ENCODE measurements at regions not wholly inside any gene's neighbourhood (a gene's known extent, or its start where the extent isn't known, plus 50 kb on each side); places are given as distances from the start of the nearest gene placed in this dataset.

GRCh38 chr10:117442521-117442920 is 67.3 kb upstream of the PDZD8 start:
- Histone ChIP-seq H3K4me1 (ENCODE audit: control insufficient read depth, insufficient read depth, low read length) (0 out of 2 replicates have a peak, but pooled peaks cover 5% of the 10 kb centered on the region), H3K9ac (ENCODE audit: control insufficient read depth, insufficient read depth, low read length) (no peak overlapping the region), H3K79me2 (ENCODE audit: control insufficient read depth, insufficient read depth, low read length) (no peaks in the 10 kb centered on the region), H3K27me3 (replicated peaks in 1 of 2; ENCODE audit: control insufficient read depth in 2 of 2, insufficient read depth in 2 of 2, low read length in 1 of 2) (no peaks in the 10 kb centered on the region; a peak in 1 of 4 replicates), H3K9me3 (replicated peaks; ENCODE audit: control insufficient read depth, insufficient read depth, low read length) (no peaks in the 10 kb centered on the region; the same call in 2 of the 3 replicates), H3K36me3 (ENCODE audit: control insufficient read depth in 2 of 2, insufficient read depth in 2 of 2, low read length in 1 of 2) (no peaks in the 10 kb centered on the region), H2AFZ (ENCODE audit: control insufficient read depth, low read depth, low read length) (no peak overlapping the region), H4K20me1 (ENCODE audit: control insufficient read depth, insufficient read depth) (no peaks in the 10 kb centered on the region), H3K4me3 (no peak overlapping the region), H3K4me2 (ENCODE audit: control insufficient read depth, insufficient read depth) (no peak overlapping the region), H3K27ac (ENCODE audit: control insufficient read depth, insufficient read depth) (no peak overlapping the region)
- intact Hi-C loops (cut with micrococcal nuclease; ENCODE audit: unreplicated experiment) (loop anchor here (5.0 kb wide), 2 partner anchors 225 to 800 kb away; no protein-coding TSS in a partner anchor), in situ Hi-C loops (cut with MboI) (no loop called here)
- CTCF ChIA-PET: interaction anchor here (0.6 to 4.3 kb wide), 39 partner anchors 9 to 818 kb away, joined by 3 to 65 read pairs (median 5); no protein-coding TSS in a partner anchor
- RAD21 ChIA-PET (ENCODE audit: unreplicated experiment): interaction anchor here (0.7 to 3.3 kb wide), 24 partner anchors 9 to 817 kb away, joined by 3 to 19 read pairs (median 6); no protein-coding TSS in a partner anchor
- FAIRE-seq (no peak), DNase-seq (ENCODE audit: low read depth, low spot score) (no peak), ATAC-seq (peak; percentile 43)
- no TSS peak for BruUV-seq (replicated peaks)
- 65% methylated on average over 6 of the region's 6 CpGs for WGBS (ENCODE audit: insufficient coverage, insufficient replicate concordance, low lambda C conversion rate, missing lambda C conversion rate)
- POLR2A ChIA-PET: interaction anchor here (1.1 to 1.4 kb wide), 2 partner anchors 9 to 53 kb away, joined by 3 read pairs; no protein-coding TSS in a partner anchor
- SMC1A ChIA-PET (ENCODE audit: uncharacterized antibody, unreplicated experiment): interaction anchor here (0.6 to 2.9 kb wide), 29 partner anchors 9 to 1017 kb away, joined by 3 to 19 read pairs (median 4); no protein-coding TSS in a partner anchor
- no peak for TF ChIP-seq RAD21 (IDR thresholded peaks at IDR 0.05; ENCODE audit: insufficient read depth, low read depth, low read length)
- no peak for TF ChIP-seq PML (IDR thresholded peaks at IDR 0.05; ENCODE audit: low read length)
- TF ChIP-seq MYB (IDR thresholded peaks at IDR 0.05; ENCODE audit: borderline replicate concordance, low read depth, low read length): no peak
- TF ChIP-seq GABPA (IDR thresholded peaks at IDR 0.05; ENCODE audit: low read depth): no peak
- TF ChIP-seq E2F8 (IDR thresholded peaks at IDR 0.05; ENCODE audit: low read depth, partially characterized antibody): no peak
- no peak for TF ChIP-seq MAX (IDR thresholded peaks at IDR 0.05; ENCODE audit: low read depth, low read length)
- TF ChIP-seq NR2F1 (conservative IDR thresholded peaks at IDR 0.05): no peak
- TF ChIP-seq E4F1 (IDR thresholded peaks at IDR 0.05; ENCODE audit: borderline replicate concordance, partially characterized antibody): no peak
- TF ChIP-seq NR2C2 (IDR thresholded peaks at IDR 0.05; ENCODE audit: borderline replicate concordance, control insufficient read depth, insufficient read length, low read depth): no peak
- TF ChIP-seq SRF (IDR thresholded peaks at IDR 0.05; ENCODE audit: low read depth in 2 of 2, low read length in 2 of 2): no peak
- TF ChIP-seq BCL3 (IDR thresholded peaks at IDR 0.05; ENCODE audit: borderline replicate concordance, insufficient read depth, low read depth, low read length, poor library complexity, severe bottlenecking): no peak
- TF ChIP-seq POLR2AphosphoS2 (IDR thresholded peaks at IDR 0.05; ENCODE audit: low read depth, low read length): no peak
- no peak for TF ChIP-seq HDAC2 (IDR thresholded peaks at IDR 0.05)
- TF ChIP-seq PKNOX1 (IDR thresholded peaks at IDR 0.05): no peak
- TF ChIP-seq BACH1 (IDR thresholded peaks at IDR 0.05; ENCODE audit: borderline replicate concordance): no peak
- no peak for TF ChIP-seq CHD1 (IDR thresholded peaks at IDR 0.05; ENCODE audit: low read depth, low read length)
